ENCODE measurements at regions not wholly inside any gene's neighbourhood (a gene's known extent, or its start where the extent isn't known, plus 50 kb on each side); places are given as distances from the start of the nearest gene placed in this dataset.

DNA sequence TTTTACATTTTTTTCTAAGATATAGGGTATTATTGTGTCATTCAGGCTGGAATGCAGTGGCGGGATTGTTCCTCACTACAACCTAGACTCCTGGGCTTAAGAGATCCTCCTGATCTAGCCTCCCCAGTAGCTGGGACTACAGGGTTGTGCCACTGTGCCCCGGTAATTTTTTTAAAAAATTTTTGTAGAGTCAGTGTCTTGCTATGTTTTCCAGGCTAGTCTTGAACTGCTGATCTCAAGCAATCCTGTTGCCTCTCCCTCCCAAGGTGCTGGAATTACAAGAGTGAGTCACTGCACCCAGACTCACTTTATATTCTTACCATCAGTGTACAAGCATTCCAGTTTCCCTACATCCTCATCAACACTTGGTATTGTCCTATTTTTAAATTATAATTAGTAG is 156.4 kb upstream of the GYPA start:
- H3K27me3 ChIP-seq (replicated peaks; ENCODE audit: insufficient read depth, low read depth, low read length, poor library complexity) = no peaks in the 10 kb centered on the region
- no peaks in the 10 kb centered on the region for H3K4me1 ChIP-seq (ENCODE audit: insufficient read depth, low read length, poor library complexity, severe bottlenecking)
- intact Hi-C loops (cut with micrococcal nuclease; ENCODE audit: unreplicated experiment) = no loop called here
- no peaks in the 10 kb centered on the region for H3K9me3 ChIP-seq (ENCODE audit: low read depth, low read length, poor library complexity, severe bottlenecking)
- TF ChIP-seq, protein P1, sequence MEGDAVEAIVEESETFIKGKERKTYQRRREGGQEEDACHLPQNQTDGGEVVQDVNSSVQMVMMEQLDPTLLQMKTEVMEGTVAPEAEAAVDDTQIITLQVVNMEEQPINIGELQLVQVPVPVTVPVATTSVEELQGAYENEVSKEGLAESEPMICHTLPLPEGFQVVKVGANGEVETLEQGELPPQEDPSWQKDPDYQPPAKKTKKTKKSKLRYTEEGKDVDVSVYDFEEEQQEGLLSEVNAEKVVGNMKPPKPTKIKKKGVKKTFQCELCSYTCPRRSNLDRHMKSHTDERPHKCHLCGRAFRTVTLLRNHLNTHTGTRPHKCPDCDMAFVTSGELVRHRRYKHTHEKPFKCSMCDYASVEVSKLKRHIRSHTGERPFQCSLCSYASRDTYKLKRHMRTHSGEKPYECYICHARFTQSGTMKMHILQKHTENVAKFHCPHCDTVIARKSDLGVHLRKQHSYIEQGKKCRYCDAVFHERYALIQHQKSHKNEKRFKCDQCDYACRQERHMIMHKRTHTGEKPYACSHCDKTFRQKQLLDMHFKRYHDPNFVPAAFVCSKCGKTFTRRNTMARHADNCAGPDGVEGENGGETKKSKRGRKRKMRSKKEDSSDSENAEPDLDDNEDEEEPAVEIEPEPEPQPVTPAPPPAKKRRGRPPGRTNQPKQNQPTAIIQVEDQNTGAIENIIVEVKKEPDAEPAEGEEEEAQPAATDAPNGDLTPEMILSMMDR (conservative IDR thresholded peaks at IDR 0.05; ENCODE audit: low read depth, low read length) = no peak
- no peak for TF ChIP-seq EZH2 (IDR thresholded peaks at IDR 0.05; ENCODE audit: borderline replicate concordance, low read depth, low read length, poor library complexity, severe bottlenecking)
- H3K36me3 ChIP-seq (ENCODE audit: insufficient read depth, low read length, poor library complexity, severe bottlenecking) = no peaks in the 10 kb centered on the region
- DNase-seq (ENCODE audit: low spot score) = no peak
- POLR2A ChIA-PET (ENCODE audit: low non-redundant PET) = no interaction called here
- H3K4me3 ChIP-seq (ENCODE audit: low read depth, low read length, poor library complexity, severe bottlenecking) = no peak overlapping the region
- no TSS peak for BruUV-seq (replicated peaks)
- no peak overlapping the region for H3K27ac ChIP-seq (ENCODE audit: low read depth, low read length, poor library complexity, severe bottlenecking)
- CTCF ChIA-PET = no interaction called here

DNA sequence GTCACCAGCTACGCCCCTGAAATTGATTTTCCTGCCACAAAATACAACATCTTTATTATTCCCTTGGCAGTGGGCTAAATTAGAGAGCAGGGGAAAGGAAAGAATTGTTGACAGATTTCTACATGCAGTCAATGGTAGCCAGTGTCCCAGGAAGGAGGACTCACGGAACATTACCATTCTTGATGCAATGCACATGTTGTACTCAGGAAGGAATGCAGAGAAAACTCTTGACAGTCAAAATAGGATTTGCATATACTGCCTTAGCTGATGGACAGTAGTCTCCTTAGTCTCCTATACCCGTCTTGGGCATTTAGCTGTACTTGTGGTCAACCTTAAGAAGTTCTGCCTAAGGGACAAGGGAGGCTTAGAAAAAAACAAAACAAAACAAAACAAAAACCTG is 158.0 kb upstream of the GYPA start:
- Histone ChIP-seq H3K9me3 (ENCODE audit: low read depth, low read length, poor library complexity, severe bottlenecking) (no peaks in the 10 kb centered on the region), H3K27me3 (replicated peaks; ENCODE audit: insufficient read depth, low read depth, low read length, poor library complexity) (no peaks in the 10 kb centered on the region), H3K4me3 (ENCODE audit: low read depth, low read length, poor library complexity, severe bottlenecking) (no peak overlapping the region), H3K36me3 (ENCODE audit: insufficient read depth, low read length, poor library complexity, severe bottlenecking) (no peaks in the 10 kb centered on the region), H3K4me1 (ENCODE audit: insufficient read depth, low read length, poor library complexity, severe bottlenecking) (no peaks in the 10 kb centered on the region), H3K27ac (ENCODE audit: low read depth, low read length, poor library complexity, severe bottlenecking) (no peak overlapping the region)
- TF ChIP-seq, protein P1 (conservative IDR thresholded peaks at IDR 0.05; ENCODE audit: low read depth, low read length) = no peak
- TF ChIP-seq EZH2 (IDR thresholded peaks at IDR 0.05; ENCODE audit: borderline replicate concordance, low read depth, low read length, poor library complexity, severe bottlenecking) = no peak
- BruUV-seq (replicated peaks) = no TSS peak
- intact Hi-C loops (cut with micrococcal nuclease; ENCODE audit: unreplicated experiment) = no loop called here
- DNase-seq (ENCODE audit: low spot score) = no peak
- ChIA-PET CTCF (no interaction called here), POLR2A (ENCODE audit: low non-redundant PET) (no interaction called here)

DNA sequence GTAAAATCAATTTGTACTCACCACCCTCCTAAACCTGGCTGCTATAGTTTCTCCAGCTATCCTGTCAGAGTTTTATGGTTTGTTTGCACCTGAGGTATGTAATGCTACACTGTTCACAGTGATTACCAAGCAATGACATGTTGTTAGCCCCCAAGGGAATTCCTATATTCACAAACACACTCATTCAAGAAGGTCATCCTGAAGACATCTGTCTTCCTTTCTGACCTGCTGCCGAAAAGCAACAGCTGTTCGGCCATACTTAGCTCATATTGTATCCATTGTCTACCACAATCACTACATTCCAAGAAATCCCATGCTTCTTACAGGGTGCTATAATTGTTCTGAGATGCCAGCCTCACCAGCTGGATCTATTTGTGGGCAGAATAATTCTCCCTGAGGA is 160.1 kb upstream of the GYPA start:
- no peak for DNase-seq (ENCODE audit: low spot score)
- ChIA-PET POLR2A (ENCODE audit: low non-redundant PET) (no interaction called here), CTCF (no interaction called here)
- no peaks in the 10 kb centered on the region for H3K9me3 ChIP-seq (ENCODE audit: low read depth, low read length, poor library complexity, severe bottlenecking)
- no peaks in the 10 kb centered on the region for H3K27me3 ChIP-seq (replicated peaks; ENCODE audit: insufficient read depth, low read depth, low read length, poor library complexity)
- no TSS peak for BruUV-seq (replicated peaks)
- intact Hi-C loops (cut with micrococcal nuclease; ENCODE audit: unreplicated experiment) = no loop called here
- H3K4me1 ChIP-seq (ENCODE audit: insufficient read depth, low read length, poor library complexity, severe bottlenecking) = no peaks in the 10 kb centered on the region
- no peaks in the 10 kb centered on the region for H3K36me3 ChIP-seq (ENCODE audit: insufficient read depth, low read length, poor library complexity, severe bottlenecking)
- TF ChIP-seq EZH2 (IDR thresholded peaks at IDR 0.05; ENCODE audit: borderline replicate concordance, low read depth, low read length, poor library complexity, severe bottlenecking) = no peak
- TF ChIP-seq, protein P1 (conservative IDR thresholded peaks at IDR 0.05; ENCODE audit: low read depth, low read length) = no peak
- H3K27ac ChIP-seq (ENCODE audit: low read depth, low read length, poor library complexity, severe bottlenecking) = no peak overlapping the region
- no peak overlapping the region for H3K4me3 ChIP-seq (ENCODE audit: low read depth, low read length, poor library complexity, severe bottlenecking)
